GM21723 (cell line): ENCODE measurements at regions not wholly inside any gene's neighbourhood (a gene's known extent, or its start where the extent isn't known, plus 50 kb on each side); places are given as distances from the start of the nearest gene placed in this dataset.

Source experiments
- ATAC-seq: cut with Tn5 transposase; IDR thresholded peaks from one replicate; pipeline ENCODE4 v1.9.1; 2021; ENCODE audit warnings: mild to moderate bottlenecking, moderate library complexity; ENCODE audit not compliant: unreplicated experiment

GRCh38 chr5:88666761-88667495 lies 216.1 kb downstream of the MEF2C start:
- ATAC-seq = peak; percentile 78

- ATAC-seq = no peak
These were observed 217.2 kb downstream of the MEF2C start for GRCh38 chr5:88665750-88666215.

GRCh38 chr5:88664645-88665044 lies 218.3 kb downstream of the MEF2C start:
- no peak for ATAC-seq

GRCh38 chr5:88663793-88664216 lies 219.2 kb downstream of the MEF2C start:
- ATAC-seq = no peak

GRCh38 chr5:88662846-88663245 lies 220.1 kb downstream of the MEF2C start:
- no peak for ATAC-seq

- ATAC-seq = no peak
These were observed 221.2 kb downstream of the MEF2C start for GRCh38 chr5:88661806-88662207.

GRCh38 chr5:88660947-88661805 lies 221.8 kb downstream of the MEF2C start:
- peak; percentile 76 for ATAC-seq

GRCh38 chr5:88660264-88660946 lies 222.6 kb downstream of the MEF2C start:
- ATAC-seq = peak; percentile 36

GRCh38 chr5:88659529-88660263 lies 223.3 kb downstream of the MEF2C start:
- peak; percentile 64 for ATAC-seq

GRCh38 chr5:88658886-88659285 lies 224.1 kb downstream of the MEF2C start:
- no peak for ATAC-seq

- no peak for ATAC-seq
These were observed 224.8 kb downstream of the MEF2C start for GRCh38 chr5:88657906-88658775.

- ATAC-seq = no peak
These were observed 225.8 kb downstream of the MEF2C start for GRCh38 chr5:88657136-88657535.

- ATAC-seq = no peak
These were observed 226.6 kb downstream of the MEF2C start for GRCh38 chr5:88656221-88656950.

- no peak for ATAC-seq
These were observed 229.5 kb downstream of the MEF2C start for GRCh38 chr5:88653471-88653870.

GRCh38 chr5:88647901-88648300 lies 235.1 kb downstream of the MEF2C start:
- no peak for ATAC-seq

- ATAC-seq = no peak
These were observed 236.1 kb downstream of the MEF2C start for GRCh38 chr5:88646866-88647265.

- no peak for ATAC-seq
These were observed 238.3 kb downstream of the MEF2C start for GRCh38 chr5:88644676-88645075.

GRCh38 chr5:88643315-88643714 lies 239.7 kb downstream of the MEF2C start:
- ATAC-seq = no peak

GRCh38 chr5:88634014-88634413 lies 249.0 kb downstream of the MEF2C start:
- ATAC-seq = no peak
